ENCODE measurements at regions not wholly inside any gene's neighbourhood (a gene's known extent, or its start where the extent isn't known, plus 50 kb on each side); places are given as distances from the start of the nearest gene placed in this dataset.

DNA sequence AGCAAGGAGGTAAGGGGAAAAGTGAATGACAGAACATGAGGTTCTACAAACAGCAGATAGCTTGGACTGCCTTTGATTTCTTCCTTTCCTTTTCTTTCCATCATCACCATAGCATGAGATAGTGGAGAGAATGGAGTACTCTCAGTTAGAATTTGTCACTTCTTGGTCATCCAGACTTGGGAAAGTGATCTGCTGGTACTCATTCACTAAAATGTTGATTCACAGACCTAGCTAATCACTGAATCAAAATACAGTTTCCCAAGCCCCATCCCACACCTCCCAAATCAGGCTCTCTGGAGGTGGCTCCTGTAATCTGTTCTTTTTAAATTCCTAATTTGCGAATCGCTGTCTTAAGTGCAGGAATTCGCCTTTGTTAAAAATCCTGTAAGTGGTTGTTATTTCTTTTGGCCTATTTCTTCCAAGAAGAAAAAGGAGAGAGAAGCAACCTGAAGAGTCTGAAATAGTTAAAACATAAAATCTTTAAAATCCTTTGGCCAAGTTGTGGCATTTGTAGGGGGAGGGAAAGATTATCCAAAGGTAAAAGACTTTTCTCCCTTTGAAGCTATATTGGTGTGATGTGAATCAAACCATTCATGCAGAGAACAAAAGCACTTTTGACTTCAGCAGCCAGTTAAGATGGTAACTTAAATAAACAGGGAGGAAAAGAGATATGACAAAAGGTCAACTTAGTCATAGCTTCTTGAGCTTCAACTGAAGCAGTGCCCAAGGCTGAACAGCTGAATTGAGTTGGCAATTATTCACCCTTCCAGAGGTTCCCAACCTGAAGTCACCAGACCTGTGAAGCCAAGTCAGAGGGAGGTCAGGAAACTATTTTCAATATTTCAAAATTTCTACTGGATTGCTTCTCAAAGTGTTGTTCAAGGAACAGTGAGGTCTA lies 255.1 kb upstream of the KRR1 start:
- POLR2A ChIA-PET = no interaction called here
- intact Hi-C loops (cut with micrococcal nuclease) = no loop called here
- CTCF ChIA-PET = no interaction called here
- Mint-ChIP-seq H3K4me3 (no peak overlapping the region), H3K27me3 (peaks cover 24% of the 10 kb centered on the region), H3K9me3 (no peaks in the 10 kb centered on the region), H3K27ac (no peak overlapping the region), H3K4me1 (ENCODE audit: low read depth) (peaks cover 8% of the 10 kb centered on the region), H3K36me3 (ENCODE audit: low read depth) (no peaks in the 10 kb centered on the region)
- ATAC-seq (no peak), DNase-seq (no peak)
- TF ChIP-seq, protein P1, sequence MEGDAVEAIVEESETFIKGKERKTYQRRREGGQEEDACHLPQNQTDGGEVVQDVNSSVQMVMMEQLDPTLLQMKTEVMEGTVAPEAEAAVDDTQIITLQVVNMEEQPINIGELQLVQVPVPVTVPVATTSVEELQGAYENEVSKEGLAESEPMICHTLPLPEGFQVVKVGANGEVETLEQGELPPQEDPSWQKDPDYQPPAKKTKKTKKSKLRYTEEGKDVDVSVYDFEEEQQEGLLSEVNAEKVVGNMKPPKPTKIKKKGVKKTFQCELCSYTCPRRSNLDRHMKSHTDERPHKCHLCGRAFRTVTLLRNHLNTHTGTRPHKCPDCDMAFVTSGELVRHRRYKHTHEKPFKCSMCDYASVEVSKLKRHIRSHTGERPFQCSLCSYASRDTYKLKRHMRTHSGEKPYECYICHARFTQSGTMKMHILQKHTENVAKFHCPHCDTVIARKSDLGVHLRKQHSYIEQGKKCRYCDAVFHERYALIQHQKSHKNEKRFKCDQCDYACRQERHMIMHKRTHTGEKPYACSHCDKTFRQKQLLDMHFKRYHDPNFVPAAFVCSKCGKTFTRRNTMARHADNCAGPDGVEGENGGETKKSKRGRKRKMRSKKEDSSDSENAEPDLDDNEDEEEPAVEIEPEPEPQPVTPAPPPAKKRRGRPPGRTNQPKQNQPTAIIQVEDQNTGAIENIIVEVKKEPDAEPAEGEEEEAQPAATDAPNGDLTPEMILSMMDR (IDR thresholded peaks at IDR 0.05) = no peak

DNA sequence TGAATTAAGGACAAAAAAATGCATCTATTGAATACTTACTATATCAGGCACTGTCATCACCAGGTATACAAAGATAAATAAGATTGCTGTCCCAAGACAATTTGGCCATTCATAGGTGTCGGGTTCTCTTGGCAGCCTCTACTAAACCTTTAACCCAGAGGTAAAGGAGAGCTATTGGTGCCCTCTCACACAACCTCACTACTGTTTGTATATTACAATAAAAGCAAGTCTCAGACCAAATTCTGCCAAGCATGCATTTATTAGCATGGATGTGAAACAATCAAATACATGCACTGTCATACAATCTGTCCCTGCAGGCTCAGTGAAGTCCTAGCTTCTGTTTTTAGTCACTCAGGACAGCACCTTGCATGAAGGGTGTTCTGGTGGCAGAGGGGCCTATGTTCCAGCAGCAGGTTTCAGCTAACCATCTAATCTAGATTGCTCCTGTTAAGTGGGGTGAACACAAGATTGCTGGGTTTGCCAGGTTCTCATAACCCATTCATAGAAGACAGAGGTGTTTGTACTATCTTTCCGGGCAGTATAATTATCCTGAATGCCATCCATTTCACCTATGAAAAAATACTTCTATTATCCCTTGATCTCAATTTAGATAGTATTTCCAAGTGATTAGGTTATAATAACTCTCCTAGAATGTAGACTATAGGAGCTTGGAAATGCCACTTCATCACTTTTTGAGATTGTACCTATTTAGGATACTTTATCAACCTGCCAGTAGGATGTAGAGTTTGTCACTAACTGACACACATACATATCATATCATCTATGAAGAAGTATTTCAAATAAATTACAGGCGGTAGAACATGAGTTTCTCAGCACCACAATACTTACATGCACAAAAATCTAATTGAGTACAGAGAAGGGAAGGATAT lies 254.0 kb upstream of the KRR1 start:
- Mint-ChIP-seq H3K27me3 (peaks cover 22% of the 10 kb centered on the region), H3K4me1 (ENCODE audit: low read depth) (peaks cover 8% of the 10 kb centered on the region), H3K27ac (no peak overlapping the region), H3K4me3 (no peak overlapping the region), H3K9me3 (no peaks in the 10 kb centered on the region), H3K36me3 (ENCODE audit: low read depth) (no peaks in the 10 kb centered on the region)
- ChIA-PET POLR2A (no interaction called here), CTCF (interaction anchor here (0.9 kb wide), 1 partner anchor 19 kb away, joined by 3 read pairs; no protein-coding TSS in a partner anchor)
- intact Hi-C loops (cut with micrococcal nuclease) = no loop called here
- ATAC-seq = no peak
- TF ChIP-seq, protein P1 (IDR thresholded peaks at IDR 0.05) = no peak
- no peak for DNase-seq

DNA sequence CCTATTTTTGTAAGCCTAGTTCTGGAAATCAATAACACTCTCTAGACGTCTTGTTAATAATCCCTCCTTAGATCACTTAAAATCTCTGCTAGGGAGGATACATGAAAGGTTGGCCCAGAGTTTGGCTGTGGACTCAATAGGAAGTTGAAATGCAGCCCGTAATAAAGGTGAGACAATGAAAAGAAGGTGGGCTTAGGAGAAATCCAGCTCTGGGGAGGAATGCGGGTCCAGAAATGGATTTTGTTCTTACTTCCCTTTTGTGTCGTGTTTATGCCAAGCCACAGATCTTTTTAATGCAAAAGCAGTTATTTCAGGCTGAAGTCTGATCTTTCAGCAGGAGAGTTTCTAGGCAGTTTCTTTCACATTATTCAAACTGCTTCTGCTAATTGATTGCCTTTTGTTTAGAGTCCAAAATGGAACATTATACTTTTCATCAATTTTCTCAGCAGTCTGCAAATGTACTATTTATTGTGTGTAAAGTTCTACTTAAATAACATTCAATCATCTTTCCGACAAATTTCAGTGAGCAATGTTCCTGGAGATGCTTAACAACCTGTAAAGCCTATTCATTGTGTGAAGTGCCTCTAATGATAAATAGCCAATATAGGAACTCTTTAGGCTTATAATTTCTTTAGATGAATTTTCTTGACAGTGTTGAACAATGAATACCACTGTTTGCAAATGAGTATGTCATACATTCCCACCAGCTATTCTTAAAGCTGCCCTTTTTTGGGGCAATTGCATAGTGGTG lies 252.9 kb upstream of the KRR1 start:
- DNase-seq = no peak
- TF ChIP-seq, protein P1 (IDR thresholded peaks at IDR 0.05) = no peak
- H3K4me1 Mint-ChIP-seq (ENCODE audit: low read depth) = peaks cover 11% of the 10 kb centered on the region
- no peak overlapping the region for H3K4me3 Mint-ChIP-seq
- intact Hi-C loops (cut with micrococcal nuclease) = no loop called here
- CTCF ChIA-PET = no interaction called here
- H3K27ac Mint-ChIP-seq = no peak overlapping the region
- ATAC-seq = no peak
- peaks cover 20% of the 10 kb centered on the region for H3K27me3 Mint-ChIP-seq
- no peaks in the 10 kb centered on the region for H3K36me3 Mint-ChIP-seq (ENCODE audit: low read depth)
- POLR2A ChIA-PET = no interaction called here
- H3K9me3 Mint-ChIP-seq = no peaks in the 10 kb centered on the region

DNA sequence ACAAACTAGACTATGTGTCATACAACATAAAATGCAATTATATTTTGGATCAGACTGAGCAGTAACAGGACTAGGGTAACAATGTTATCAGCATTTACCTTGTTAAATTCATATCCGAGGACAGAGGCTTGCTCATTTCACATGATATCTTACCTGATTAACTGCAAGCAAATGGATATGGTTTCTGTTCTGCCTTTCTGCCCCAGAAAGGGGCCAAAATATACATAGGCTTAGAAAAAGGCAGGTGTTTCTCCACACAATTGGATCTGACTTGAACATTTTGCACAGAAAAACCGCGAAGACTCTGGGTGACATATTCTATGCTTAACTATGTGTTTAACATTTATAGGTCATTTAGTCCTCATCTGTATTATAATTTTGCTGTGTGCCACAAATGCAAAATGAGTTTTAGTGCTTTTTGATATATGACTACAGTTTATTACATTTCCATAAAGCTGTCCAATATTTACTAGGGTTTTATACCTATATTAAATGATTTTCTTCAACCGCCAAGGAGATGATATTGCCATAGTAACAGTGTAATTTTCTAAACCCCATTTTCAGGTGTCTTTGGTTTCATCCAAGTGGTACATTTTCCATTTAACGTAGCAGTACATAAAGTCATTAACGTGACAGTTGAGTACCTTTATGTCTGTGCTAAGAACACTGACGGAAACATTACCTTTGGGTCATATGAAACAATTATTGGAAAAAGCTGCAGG lies 249.3 kb upstream of the KRR1 start:
- Mint-ChIP-seq H3K4me3 (no peak overlapping the region), H3K9me3 (no peaks in the 10 kb centered on the region), H3K36me3 (ENCODE audit: low read depth) (no peaks in the 10 kb centered on the region), H3K27me3 (peaks cover 19% of the 10 kb centered on the region), H3K4me1 (ENCODE audit: low read depth) (peaks cover 3% of the 10 kb centered on the region), H3K27ac (no peak overlapping the region)
- TF ChIP-seq, protein P1 (IDR thresholded peaks at IDR 0.05) = no peak
- ChIA-PET POLR2A (no interaction called here), CTCF (interaction anchor here (1.3 to 1.9 kb wide), 2 partner anchors 10 to 13 kb away, joined by 4 read pairs; no protein-coding TSS in a partner anchor)
- DNase-seq = no peak
- intact Hi-C loops (cut with micrococcal nuclease) = no loop called here
- no peak for ATAC-seq

Measured in activated CD8-positive, alpha-beta T cell treated with anti-CD3 and anti-CD28 coated beads for 36 hours (primary cell).